ENCODE measurements at regions not wholly inside any gene's neighbourhood (a gene's known extent, or its start where the extent isn't known, plus 50 kb on each side); places are given as distances from the start of the nearest gene placed in this dataset.

- no peak for TF ChIP-seq CTCF (conservative IDR thresholded peaks at IDR 0.05; ENCODE audit: low read length)
- TF ChIP-seq EZH2phosphoT487 (IDR thresholded peaks at IDR 0.05; ENCODE audit: borderline replicate concordance) = no peak
Measured at GRCh38 chr6:71556141-71556540, 267.5 kb downstream of the OGFRL1 start.

Data from Loucy (cell line).